C4-2B (cell line): ENCODE measurements at regions not wholly inside any gene's neighbourhood (a gene's known extent, or its start where the extent isn't known, plus 50 kb on each side); places are given as distances from the start of the nearest gene placed in this dataset.

Experiments used
- H3K27ac ChIP-seq: fragments of 450-650 bp; 2 replicates; pipeline ENCODE4 v1.5.1; 2017
- CTCF ChIP-seq: fragments of 450-650 bp; conservative IDR thresholded peaks from 2 replicates; pipeline ENCODE4 v1.5.1; 2017; ENCODE audit warnings: mild to moderate bottlenecking
- ZFX ChIP-seq: fragments of 450-650 bp; IDR thresholded peaks from 2 replicates; pipeline ENCODE4 v1.6.1; 2017

- H3K27ac ChIP-seq: no peak overlapping the region
- no peak for TF ChIP-seq ZFX
- TF ChIP-seq CTCF: no peak
Measured at GRCh38 chr1:243924588-243925349, 74.7 kb upstream of the AKT3 start.

- no peak overlapping the region for H3K27ac ChIP-seq
- TF ChIP-seq ZFX: no peak
- no peak for TF ChIP-seq CTCF
Measured at GRCh38 chr1:243924188-243924587, 74.1 kb upstream of the AKT3 start.

- TF ChIP-seq CTCF (no peak), ZFX (no peak)
Measured at GRCh38 chr1:243923292-243924171, 73.5 kb upstream of the AKT3 start.

GRCh38 chr1:243921111-243921510 is 71.1 kb upstream of the AKT3 start:
- TF ChIP-seq ZFX: no peak
- H3K27ac ChIP-seq: no peak overlapping the region

More at GRCh38 chr1:243923292-243924171, 73.5 kb upstream of the AKT3 start:
- no peak overlapping the region for H3K27ac ChIP-seq

GRCh38 chr1:243917863-243918565 is 68.0 kb upstream of the AKT3 start:
- H3K27ac ChIP-seq: no peak overlapping the region
- TF ChIP-seq CTCF (no peak), ZFX (no peak)

GRCh38 chr1:243917177-243917862 is 67.3 kb upstream of the AKT3 start:
- TF ChIP-seq ZFX (no peak), CTCF (no peak)
- no peak overlapping the region for H3K27ac ChIP-seq

GRCh38 chr1:243916160-243916559 is 66.1 kb upstream of the AKT3 start:
- no peak for TF ChIP-seq ZFX
- TF ChIP-seq CTCF: no peak
- H3K27ac ChIP-seq: no peak overlapping the region
